Spinal cord (tissue), 9 donors: ENCODE measurements at regions not wholly inside any gene's neighbourhood (a gene's known extent, or its start where the extent isn't known, plus 50 kb on each side); places are given as distances from the start of the nearest gene placed in this dataset.
"Not testable (repeated sequence)": the region's sequence is repeated elsewhere in the genome, so short reads cannot be mapped to it uniquely, and the experiment has no call there.

Experiments used
- DNase-seq, 6 donors: peaks; one replicate each; pipeline versions ENCODE4 v3.0.0 to v3.0.0-alpha.2; 2013 to 2015; ENCODE audit warnings: low spot score in 6 of 6, low read depth in 4 of 6
- H3K27ac ChIP-seq: one replicate; pipeline ENCODE4 v1.5.1; 2013; ENCODE audit warnings: low read depth, low read length, control low read depth
- H3K27me3 ChIP-seq: one replicate; pipeline ENCODE4 v1.6.1; 2013; ENCODE audit warnings: low read length; ENCODE audit not compliant: control insufficient read depth, insufficient read depth
- H3K36me3 ChIP-seq: one replicate; pipeline ENCODE4 v1.6.1; 2013; ENCODE audit warnings: low read length; ENCODE audit not compliant: control insufficient read depth, insufficient read depth
- H3K4me1 ChIP-seq: one replicate; pipeline ENCODE4 v1.6.1; 2013; ENCODE audit warnings: low read length; ENCODE audit not compliant: control insufficient read depth, insufficient read depth
- H3K4me3 ChIP-seq: one replicate; pipeline ENCODE4 v1.5.1; 2013; ENCODE audit warnings: low read depth, low read length, control low read depth
- H3K9me3 ChIP-seq: one replicate; pipeline ENCODE4 v1.6.1; 2013; ENCODE audit warnings: low read length; ENCODE audit not compliant: control insufficient read depth, insufficient read depth
- WGBS: methylation state at CpG from one replicate; pipeline ENCODE4 v1.1.5; 2013; ENCODE audit warnings: missing lambda C conversion rate; ENCODE audit not compliant: insufficient coverage; 5-methylcytosine and 5-hydroxymethylcytosine counted together
- donor health status: healthy.

DNA sequence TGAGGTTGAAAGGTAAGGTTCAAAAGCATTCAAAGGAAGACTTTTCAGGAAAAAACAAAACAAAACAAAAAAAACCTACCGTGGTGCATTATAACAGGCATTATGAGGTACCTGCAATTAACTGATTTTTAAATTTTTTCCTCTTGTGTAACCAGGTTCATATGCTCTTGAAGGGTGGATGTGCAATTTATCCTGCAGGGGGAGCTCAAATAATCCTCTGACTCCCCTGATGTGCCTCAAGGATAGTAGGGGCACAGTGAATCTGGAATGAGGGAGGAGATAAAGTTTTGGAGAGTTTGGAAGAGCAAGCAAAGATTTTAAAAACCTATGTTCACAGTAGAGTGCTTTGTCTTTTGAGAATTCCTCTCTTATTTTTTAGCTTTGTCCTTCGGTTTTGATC is 1349.4 kb downstream of the CDH8 start:
- Histone ChIP-seq H3K27me3 (no peaks in the 10 kb centered on the region), H3K4me1 (no peaks in the 10 kb centered on the region), H3K9me3 (peaks cover 2% of the 10 kb centered on the region), H3K27ac (no peak overlapping the region), H3K4me3 (no peak overlapping the region), H3K36me3 (no peaks in the 10 kb centered on the region)
- 100% methylated on average over 1 of the region's 2 CpGs for WGBS
- no peak for DNase-seq

DNA sequence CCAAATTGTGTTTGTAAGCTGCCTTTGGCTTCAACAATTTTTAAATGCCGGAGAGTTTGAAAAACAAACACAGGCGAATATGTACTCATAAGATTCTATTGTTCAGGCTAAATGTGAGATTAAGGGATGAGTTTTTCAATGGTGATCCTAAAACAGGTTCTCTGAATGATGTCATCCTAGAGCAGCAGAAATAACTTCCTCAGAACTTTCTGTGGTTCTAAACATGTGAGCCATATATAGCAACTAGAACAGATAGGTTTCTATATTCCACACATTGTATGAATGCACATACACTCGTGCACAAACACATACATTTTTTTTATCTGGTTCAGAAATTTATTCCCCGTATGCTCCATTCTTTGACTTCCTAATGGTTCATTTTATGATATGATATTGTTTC is 1352.2 kb downstream of the CDH8 start:
- peak in 1 of 6 donors; percentile 5 for DNase-seq
- Histone ChIP-seq H3K27ac (no peak overlapping the region), H3K27me3 (no peaks in the 10 kb centered on the region), H3K36me3 (no peaks in the 10 kb centered on the region), H3K4me3 (no peak overlapping the region), H3K9me3 (peaks cover 2% of the 10 kb centered on the region), H3K4me1 (no peaks in the 10 kb centered on the region)
- WGBS = no CpG with 5 or more reads among the region's 4 CpGs

DNA sequence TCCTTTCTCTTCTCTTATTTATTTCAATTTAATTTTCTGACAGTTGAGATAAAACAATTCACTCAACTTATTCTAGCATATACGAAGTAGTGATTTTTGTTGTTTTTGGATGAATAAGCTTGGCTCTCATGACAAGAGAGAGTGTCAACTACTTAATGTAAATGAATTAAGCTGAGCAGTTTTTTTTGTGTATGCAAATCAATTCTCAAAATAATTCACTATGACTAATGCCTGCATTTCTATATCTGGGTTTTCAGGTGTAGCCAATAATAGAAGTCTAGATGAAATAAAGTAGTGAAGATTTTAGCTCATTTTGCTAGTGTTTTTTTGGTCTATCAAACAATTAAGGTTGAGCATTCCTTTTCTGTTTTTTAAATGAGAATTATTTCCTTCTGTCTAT is 1354.0 kb downstream of the CDH8 start:
- Histone ChIP-seq H3K27ac (no peak overlapping the region), H3K4me3 (no peak overlapping the region), H3K4me1 (no peaks in the 10 kb centered on the region), H3K27me3 (no peaks in the 10 kb centered on the region), H3K36me3 (no peaks in the 10 kb centered on the region), H3K9me3 (no peaks in the 10 kb centered on the region)
- WGBS = no CpG with 5 or more reads among the region's 1 CpG
- no peak for DNase-seq

DNA sequence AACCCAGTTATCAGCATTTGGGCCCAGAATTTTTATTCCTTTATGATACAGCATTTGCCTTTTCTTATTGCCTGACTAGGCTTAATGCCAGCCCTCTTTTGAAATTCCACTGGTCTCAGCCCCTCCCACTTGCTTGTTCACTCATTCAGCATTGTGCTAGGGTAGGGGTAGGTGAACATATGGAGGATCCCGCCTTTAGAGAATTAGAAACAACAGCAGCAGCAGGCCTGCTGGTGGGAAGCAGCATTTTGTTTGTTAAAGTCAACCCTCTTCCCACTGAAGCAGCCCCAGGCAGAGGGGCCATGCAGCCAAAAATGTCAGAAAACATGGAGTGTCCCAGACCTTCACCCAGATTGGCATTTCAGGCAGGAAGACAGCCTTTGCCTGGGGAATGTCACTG is 1355.2 kb downstream of the CDH8 start:
- Histone ChIP-seq H3K9me3 (no peaks in the 10 kb centered on the region), H3K27me3 (no peaks in the 10 kb centered on the region), H3K4me3 (no peak overlapping the region), H3K4me1 (no peaks in the 10 kb centered on the region), H3K36me3 (no peaks in the 10 kb centered on the region), H3K27ac (no peak overlapping the region)
- peak in 2 of 6 donors; percentile 43 to 74 for DNase-seq
- WGBS = 29% methylated on average over 1 of the region's 1 CpG

DNA sequence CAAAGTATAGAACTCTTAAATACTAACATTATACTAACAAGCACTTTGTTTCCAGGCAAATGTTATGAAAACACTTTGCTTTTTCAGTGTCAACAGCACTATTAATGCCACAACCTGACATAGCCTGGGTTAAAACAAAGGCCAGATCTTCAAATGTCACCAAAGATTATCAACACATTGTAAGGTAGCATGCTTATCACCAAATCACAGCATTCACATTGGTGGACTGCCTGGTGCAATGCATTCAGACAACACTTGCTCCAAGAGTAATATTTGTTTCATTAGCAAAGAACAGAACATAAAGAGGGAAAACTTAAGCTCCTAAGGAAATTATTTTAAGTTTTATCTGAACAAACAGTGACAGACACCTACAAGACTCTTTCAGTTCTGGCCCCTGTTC is 1361.2 kb downstream of the CDH8 start:
- Histone ChIP-seq H3K27ac (no peak overlapping the region), H3K4me3 (no peak overlapping the region), H3K36me3 (no peaks in the 10 kb centered on the region), H3K4me1 (no peaks in the 10 kb centered on the region), H3K9me3 (no peaks in the 10 kb centered on the region), H3K27me3 (no peaks in the 10 kb centered on the region)
- DNase-seq = no peak

DNA sequence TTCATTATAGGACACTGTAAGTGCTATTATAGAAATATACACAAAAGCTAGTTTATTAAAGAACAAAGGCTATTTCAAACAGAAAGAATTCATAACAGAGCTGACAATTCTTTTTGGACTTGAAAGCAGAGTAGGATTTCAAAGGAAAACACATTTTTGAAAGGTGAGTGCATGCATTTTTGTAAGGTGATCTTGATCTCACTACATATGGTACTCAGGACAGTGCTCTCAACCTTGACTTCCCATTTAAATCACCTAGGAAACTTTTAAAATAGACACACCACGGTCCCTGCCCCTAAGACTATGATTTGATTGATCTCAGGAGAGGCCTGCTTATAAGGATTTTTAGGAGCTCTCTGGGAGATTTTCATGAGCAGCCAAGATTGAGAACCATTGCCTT is 1362.0 kb downstream of the CDH8 start:
- no peaks in the 10 kb centered on the region for H3K36me3 ChIP-seq
- H3K27ac ChIP-seq = no peak overlapping the region
- H3K9me3 ChIP-seq = no peaks in the 10 kb centered on the region
- no peaks in the 10 kb centered on the region for H3K27me3 ChIP-seq
- H3K4me3 ChIP-seq = no peak overlapping the region
- DNase-seq = no peak
- H3K4me1 ChIP-seq = no peaks in the 10 kb centered on the region
- WGBS = no CpG with 5 or more reads among the region's 1 CpG

DNA sequence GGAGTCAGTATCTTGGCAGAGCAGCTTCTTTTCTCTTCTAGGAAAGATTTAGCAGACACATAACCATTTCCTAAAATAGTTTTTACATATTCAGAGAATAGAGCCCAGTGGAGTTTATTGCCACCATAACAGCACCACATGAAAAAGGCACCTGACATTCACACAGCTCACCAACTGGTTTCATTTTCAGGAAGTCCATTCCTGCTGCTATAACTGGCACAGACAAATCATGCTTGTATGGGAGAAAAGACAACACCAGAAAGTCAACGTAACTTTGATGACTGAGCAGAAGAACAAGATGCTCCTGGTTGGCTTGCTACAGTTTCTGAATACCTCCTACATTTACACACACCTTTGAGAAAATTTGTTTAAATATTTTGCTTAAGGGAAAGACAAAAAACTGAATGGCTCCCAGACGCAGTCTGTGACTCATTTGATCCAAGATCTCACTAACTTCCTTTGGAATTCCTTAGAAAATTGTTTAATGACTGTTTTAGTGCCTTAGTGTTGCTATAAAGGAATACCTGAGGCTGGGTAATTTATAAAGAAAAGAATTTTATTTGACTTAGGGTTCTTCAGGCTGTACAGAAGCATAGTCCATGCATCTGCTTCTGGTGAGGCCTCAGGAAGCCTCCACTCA is 1380.6 kb downstream of the CDH8 start:
- WGBS = no CpG with 5 or more reads among the region's 2 CpGs
- Histone ChIP-seq H3K9me3 (no peaks in the 10 kb centered on the region), H3K27ac (no peak overlapping the region), H3K4me3 (no peak overlapping the region), H3K4me1 (no peaks in the 10 kb centered on the region), H3K27me3 (no peaks in the 10 kb centered on the region), H3K36me3 (no peaks in the 10 kb centered on the region)
- DNase-seq = no peak

DNA sequence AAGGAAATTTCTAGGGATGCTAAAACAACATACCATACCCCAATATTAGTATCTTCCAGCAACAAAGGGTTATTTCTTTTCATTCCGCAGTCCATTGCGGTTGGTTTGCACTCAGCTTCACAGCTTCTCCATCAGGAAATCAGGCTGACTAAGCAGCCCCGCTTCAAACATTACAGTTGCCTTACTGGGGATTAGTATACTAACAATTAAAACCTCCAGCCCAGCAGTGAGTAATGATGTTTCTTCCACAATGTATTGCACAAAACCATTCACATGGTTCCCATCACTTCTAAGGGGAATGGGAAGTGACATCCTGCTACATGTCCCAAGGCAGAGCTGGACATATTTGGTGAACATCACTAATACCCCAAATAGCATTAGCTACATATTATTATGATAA is 1384.9 kb downstream of the CDH8 start:
- Histone ChIP-seq H3K4me1 (no peaks in the 10 kb centered on the region), H3K36me3 (no peaks in the 10 kb centered on the region), H3K9me3 (no peaks in the 10 kb centered on the region), H3K4me3 (no peak overlapping the region), H3K27me3 (no peaks in the 10 kb centered on the region), H3K27ac (no peak overlapping the region)
- no CpG with 5 or more reads among the region's 3 CpGs for WGBS
- no peak for DNase-seq

DNA sequence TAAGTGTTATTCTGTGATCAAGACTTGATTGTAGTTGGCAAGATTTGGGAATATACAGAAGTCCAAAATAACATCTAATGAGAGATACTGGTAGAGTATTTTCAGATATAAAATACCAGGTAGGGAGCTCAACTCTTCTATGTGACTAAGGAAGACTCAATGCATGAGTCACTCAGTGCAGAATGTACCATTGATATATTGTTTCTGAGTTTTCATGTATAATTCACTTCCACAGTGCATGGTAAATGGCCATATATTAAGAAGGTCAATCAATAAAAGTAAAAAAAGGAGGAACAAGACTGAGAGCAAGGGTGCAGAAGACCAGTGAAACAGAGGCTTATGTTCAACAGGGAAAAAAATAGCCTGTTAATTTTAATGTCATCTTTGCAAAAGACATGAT is 1387.9 kb downstream of the CDH8 start:
- Histone ChIP-seq H3K36me3 (no peaks in the 10 kb centered on the region), H3K9me3 (no peaks in the 10 kb centered on the region), H3K27me3 (no peaks in the 10 kb centered on the region), H3K4me1 (no peaks in the 10 kb centered on the region), H3K4me3 (no peak overlapping the region), H3K27ac (no peak overlapping the region)
- DNase-seq = no peak

DNA sequence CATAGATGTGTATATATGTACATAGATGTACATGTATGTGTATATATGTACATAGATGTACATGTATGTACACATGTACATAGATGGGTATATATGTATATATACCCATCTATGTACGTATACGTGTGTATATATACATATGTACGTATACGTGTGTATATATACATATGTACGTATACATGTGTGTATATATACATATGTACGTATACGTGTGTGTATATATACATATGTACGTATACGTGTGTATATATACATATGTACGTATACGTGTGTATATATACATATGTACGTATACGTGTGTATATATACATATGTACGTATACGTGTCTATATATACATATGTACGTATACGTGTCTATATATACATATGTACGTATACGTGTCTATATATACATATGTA is 1388.8 kb downstream of the CDH8 start:
- not testable (repeated sequence) for H3K36me3 ChIP-seq, H3K4me3 ChIP-seq, DNase-seq, H3K27ac ChIP-seq, H3K27me3 ChIP-seq, H3K9me3 ChIP-seq, H3K4me1 ChIP-seq
- no CpG with 5 or more reads among the region's 19 CpGs for WGBS
